ENCODE measurements at regions not wholly inside any gene's neighbourhood (a gene's known extent, or its start where the extent isn't known, plus 50 kb on each side); places are given as distances from the start of the nearest gene placed in this dataset.

DNA sequence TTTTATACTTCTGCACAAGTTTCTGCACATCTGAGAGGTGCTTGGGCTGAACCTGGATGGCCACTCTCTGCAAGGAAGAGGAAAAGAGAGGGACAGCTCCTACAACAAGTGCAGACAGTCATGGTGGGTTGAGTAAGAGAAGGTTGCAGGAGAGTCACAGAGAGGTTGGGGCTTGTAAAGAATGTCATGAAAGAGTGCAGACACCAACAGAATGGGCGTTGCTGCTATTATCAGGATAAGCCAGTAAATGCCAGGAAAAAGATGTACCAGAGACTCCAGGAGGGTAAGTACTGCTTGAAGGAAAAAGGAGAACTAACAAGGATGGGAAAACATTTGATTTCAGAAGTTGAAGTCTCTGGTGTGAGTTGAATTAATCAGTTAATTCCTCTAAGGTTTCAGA lies 77.8 kb upstream of the NRP1 start:
- TF ChIP-seq, protein P1, sequence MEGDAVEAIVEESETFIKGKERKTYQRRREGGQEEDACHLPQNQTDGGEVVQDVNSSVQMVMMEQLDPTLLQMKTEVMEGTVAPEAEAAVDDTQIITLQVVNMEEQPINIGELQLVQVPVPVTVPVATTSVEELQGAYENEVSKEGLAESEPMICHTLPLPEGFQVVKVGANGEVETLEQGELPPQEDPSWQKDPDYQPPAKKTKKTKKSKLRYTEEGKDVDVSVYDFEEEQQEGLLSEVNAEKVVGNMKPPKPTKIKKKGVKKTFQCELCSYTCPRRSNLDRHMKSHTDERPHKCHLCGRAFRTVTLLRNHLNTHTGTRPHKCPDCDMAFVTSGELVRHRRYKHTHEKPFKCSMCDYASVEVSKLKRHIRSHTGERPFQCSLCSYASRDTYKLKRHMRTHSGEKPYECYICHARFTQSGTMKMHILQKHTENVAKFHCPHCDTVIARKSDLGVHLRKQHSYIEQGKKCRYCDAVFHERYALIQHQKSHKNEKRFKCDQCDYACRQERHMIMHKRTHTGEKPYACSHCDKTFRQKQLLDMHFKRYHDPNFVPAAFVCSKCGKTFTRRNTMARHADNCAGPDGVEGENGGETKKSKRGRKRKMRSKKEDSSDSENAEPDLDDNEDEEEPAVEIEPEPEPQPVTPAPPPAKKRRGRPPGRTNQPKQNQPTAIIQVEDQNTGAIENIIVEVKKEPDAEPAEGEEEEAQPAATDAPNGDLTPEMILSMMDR (IDR thresholded peaks at IDR 0.05), result no peak

DNA sequence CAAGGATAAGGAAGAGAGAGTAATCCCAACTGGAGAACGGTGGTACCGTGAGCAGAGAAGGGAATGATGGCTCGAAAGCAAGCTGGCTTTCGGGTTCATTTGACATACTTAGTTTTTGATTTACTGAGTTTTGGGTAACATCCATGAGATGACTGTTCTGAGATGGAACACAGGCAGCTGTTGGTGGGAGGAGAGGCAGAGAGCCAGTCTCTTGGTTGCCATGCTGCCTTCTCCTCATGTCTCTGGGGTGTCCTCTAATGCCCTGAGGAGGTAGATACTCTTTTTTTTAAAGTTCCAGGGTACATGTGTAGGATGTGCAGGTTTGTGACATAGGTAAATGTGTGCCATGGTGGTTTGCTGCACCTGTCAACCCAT lies 76.4 kb upstream of the NRP1 start:
- TF ChIP-seq, protein P1 (IDR thresholded peaks at IDR 0.05), result no peak

DNA sequence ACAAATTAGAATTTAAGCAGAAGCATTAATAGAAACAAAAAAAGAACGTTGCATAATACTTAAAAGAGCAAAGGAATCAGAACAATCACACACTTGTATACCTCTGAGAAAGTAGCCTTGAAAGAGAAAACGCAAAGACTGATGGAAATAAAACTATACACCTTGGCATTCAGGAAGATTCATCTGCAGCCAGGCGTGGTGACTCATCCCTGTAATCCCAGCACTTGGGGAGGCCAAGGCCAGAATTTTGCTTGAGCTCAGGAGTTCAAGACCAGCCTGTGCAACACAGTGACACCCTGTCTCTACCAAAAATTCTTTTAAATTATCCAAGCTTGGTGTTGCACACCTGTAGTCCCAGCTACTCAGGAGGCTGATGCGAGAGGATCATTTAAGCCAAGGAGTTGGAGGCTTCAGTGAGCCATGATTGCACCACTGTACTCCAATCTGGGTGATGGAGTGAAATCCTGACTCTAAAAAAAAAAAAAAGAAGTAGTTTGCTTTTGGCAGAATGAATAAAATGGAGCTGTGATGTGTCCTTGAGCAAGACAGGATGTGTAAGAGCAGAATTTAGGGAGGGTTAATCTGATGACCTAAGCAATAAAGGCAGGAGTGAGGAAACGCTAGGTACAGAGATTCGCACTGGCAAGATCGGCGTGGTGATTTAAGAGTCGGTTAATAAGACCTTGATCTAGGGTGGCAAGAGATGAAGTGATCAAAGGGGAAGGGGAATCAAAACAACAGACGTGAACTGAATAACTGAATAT lies 75.8 kb upstream of the NRP1 start:
- TF ChIP-seq, protein P1 (IDR thresholded peaks at IDR 0.05), result no peak

DNA sequence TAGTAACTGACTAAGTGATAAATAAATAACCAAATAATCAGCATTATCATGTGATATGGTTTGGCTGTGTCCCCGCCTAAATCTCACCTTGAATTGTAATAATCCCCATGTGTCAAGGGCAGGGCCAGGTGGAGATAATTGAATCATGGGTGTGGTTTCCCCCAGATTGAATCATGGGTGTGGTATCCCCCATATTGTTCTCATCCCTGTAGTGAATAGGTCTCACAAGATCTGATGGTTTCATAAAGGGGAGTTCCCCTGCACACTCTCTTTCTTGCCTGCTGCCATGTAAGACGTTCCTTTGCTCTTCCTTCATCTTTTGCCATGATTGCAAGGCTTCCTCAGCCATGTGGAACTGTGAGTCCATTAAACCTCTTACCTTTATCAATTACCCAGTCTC lies 72.1 kb upstream of the NRP1 start:
- TF ChIP-seq, protein P1 (IDR thresholded peaks at IDR 0.05), result no peak

DNA sequence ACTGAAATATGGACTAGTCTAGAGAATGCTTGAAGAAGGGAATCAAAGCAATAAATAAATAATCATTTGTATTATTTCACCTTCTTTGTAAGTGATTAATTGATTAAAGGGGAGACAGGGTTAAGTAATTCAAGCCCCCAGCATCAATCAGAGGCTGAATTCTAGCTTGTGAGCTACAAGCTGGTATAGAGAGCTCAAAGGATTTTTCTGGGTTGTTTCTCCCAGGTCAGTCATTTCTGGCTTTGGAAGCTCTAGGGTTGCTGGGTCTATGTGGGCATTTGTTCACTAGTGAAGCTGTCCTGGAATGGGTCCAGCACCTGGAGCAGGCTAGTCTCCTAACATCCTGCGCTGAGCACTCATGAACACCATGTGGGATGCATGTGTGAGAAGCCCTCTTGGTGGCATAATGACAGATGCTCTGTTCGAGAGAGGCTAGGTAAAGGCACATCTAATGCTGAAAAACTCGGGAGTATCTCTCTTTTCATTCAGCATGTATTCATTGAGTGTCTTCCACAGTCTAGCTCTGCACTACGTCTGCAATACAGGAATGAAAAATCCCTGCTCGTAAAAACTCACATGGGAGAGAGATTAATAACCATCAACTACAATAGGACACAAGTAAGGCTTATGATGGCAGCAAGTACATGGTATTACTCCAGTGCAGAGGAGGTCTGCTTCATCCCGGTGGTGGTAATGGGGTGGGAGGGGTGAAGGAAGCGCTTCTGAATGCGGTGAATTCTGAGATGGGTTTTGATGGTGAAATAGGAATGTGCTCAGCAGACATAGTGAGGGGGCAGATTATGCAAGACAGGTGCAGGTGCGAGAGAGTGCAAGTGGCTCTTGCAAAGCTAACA lies 68.0 kb upstream of the NRP1 start:
- TF ChIP-seq, protein P1 (IDR thresholded peaks at IDR 0.05), result no peak

DNA sequence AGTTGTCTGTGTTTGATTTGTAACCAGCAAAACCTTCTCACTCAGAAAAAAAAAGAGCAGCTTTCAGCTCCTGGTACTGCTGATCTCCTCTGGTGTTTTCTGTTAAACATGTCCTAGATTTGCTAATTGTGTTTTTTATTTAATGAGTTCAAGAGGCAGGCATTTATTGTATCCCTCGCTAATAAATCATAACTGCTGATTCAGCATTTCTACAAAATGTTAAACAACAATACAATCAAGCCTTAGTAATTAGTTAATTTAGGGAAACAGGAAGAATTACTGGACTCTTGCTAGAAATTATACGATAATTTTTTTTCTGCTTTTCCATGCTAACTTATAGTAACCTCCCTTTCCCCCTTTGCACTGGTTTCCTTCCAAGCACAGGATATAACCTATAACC lies 66.8 kb upstream of the NRP1 start:
- TF ChIP-seq, protein P1 (IDR thresholded peaks at IDR 0.05), result no peak

DNA sequence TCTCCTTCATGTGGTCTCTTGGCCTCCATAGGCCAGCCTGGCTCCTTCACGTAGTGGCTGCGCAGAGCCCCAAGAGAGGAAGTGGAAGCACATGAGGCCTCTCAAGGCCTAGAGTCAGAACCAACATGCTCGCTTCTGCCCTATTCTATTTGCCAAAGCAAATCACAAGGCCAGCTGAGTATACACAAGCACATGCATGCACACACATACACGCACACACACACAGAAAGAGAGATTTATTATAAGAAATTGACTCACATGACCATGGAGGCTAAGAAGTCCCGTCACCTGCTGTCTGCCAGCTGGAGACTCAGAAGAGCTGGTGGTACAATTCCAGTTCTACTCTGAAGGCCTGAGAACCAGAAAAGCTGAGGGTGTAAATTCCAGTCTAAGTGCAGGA lies 64.3 kb upstream of the NRP1 start:
- TF ChIP-seq, protein P1 (IDR thresholded peaks at IDR 0.05), result no peak
